ENCODE measurements at regions not wholly inside any gene's neighbourhood (a gene's known extent, or its start where the extent isn't known, plus 50 kb on each side); places are given as distances from the start of the nearest gene placed in this dataset.

GRCh38 chr9:105037139-105037538 is 109.2 kb upstream of the ABCA1 start:
- H3K4me3 ChIP-seq (ENCODE audit: low read depth, low read length), result no peak overlapping the region
- no peak for TF ChIP-seq CTCF (IDR thresholded peaks at IDR 0.05; ENCODE audit: insufficient read depth, low read depth, low read length, missing control alignments)
- DNase-seq (ENCODE audit: low read depth), result no peak

DNA sequence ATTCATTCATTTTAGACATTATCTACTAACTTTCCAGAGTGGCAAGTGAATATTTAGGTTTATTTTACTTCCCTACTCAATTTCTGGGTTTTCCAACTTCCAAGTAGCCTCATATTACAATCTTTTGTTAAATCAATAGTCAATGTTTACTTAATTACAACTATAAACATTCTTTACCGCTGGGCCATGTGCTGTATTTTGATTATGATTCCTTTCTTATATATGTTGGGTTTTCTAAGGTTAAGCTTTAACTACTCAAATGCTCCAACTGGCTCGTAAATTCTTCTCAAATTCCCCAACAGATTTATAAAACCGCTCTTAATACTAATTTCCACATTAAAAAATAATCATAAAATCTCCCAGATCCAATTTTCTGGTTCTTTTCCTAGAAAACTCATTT is 110.1 kb upstream of the ABCA1 start:
- H3K4me3 ChIP-seq (ENCODE audit: low read depth, low read length), result no peak overlapping the region
- DNase-seq (ENCODE audit: low read depth), result no peak
- no peak for TF ChIP-seq CTCF (IDR thresholded peaks at IDR 0.05; ENCODE audit: insufficient read depth, low read depth, low read length, missing control alignments)

- DNase-seq (ENCODE audit: low read depth), result no peak
- TF ChIP-seq CTCF (IDR thresholded peaks at IDR 0.05; ENCODE audit: insufficient read depth, low read depth, low read length, missing control alignments), result no peak
- H3K4me3 ChIP-seq (ENCODE audit: low read depth, low read length), result no peak overlapping the region
Measured at GRCh38 chr9:105039175-105039799, 111.3 kb upstream of the ABCA1 start.

DNA sequence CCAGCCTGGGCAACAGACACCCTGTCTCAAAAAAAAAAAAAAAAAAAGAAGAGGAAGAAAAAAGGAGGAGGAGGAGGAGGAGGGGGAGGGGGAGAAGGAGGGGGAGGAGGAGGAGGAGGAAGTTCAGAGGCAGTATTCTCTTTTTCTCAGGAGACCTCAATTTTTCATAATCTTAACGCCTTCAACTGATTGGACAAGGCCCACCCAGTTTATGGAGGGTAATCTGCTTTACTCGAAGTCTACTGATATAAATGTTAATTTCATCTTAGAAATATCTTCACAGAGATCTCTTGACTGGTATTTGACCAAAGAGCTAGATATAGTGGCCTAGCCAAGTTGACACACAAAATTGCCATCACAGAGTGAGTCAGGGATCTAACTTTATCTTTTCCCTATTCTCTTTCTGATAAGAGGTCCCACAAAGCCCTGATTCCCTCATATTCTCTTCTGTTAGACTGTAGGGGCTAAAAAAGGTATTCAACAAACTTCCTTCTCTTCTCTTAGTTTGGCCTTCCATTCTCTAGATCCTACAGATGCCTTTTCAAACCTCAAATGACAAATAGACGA is 115.5 kb upstream of the ABCA1 start:
- no peak for DNase-seq (ENCODE audit: low read depth)
- TF ChIP-seq CTCF (IDR thresholded peaks at IDR 0.05; ENCODE audit: insufficient read depth, low read depth, low read length, missing control alignments), result no peak
- no peak overlapping the region for H3K4me3 ChIP-seq (ENCODE audit: low read depth, low read length)

GRCh38 chr9:105044518-105044917 is 116.6 kb upstream of the ABCA1 start:
- no peak for TF ChIP-seq CTCF (IDR thresholded peaks at IDR 0.05; ENCODE audit: insufficient read depth, low read depth, low read length, missing control alignments)

DNA sequence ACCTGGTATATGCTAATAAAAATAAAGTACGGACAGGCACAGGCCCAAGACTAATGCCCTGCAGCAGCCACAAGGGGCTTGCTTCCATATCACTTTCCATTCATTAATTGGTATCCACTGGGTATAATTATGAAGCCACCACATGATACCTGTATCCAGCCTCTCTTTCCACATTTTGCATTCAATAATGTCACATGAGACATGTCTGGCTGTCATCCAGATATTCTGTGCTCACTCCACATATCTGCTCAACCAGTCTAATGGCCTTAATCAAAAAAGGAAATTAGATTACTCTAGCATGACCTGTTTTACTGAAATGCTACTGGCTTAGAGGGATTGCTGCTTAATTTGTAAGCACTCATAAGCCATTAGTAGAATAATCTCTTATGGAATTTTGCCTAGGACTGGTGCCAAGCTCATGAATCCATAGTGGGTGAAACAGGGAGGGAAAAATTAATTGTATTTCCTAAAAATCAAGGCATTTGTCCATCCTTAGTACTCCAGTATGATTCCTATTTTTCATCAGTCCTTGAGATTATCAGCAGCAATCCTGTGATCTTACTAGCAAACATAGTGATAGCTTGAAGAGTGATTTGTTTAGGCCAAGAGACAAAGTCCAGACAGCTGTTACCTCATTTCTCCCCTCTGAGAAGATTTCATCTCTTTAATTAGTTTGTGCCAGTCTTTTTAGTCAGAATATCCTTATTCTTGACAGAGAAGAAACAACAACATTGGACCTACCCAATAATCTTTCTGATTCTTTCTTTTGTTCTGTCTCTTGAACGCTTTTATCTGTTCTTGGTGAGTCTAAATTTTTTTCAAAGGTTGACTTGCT is 119.2 kb upstream of the ABCA1 start:
- no peak overlapping the region for H3K4me3 ChIP-seq (ENCODE audit: low read depth, low read length)
- no peak for TF ChIP-seq CTCF (IDR thresholded peaks at IDR 0.05; ENCODE audit: insufficient read depth, low read depth, low read length, missing control alignments)
- DNase-seq (ENCODE audit: low read depth), result no peak

More at GRCh38 chr9:105044518-105044917, 116.6 kb upstream of the ABCA1 start:
- no peak for DNase-seq (ENCODE audit: low read depth)
- H3K4me3 ChIP-seq (ENCODE audit: low read depth, low read length), result no peak overlapping the region

Data from GM12865 (cell line).